ENCODE measurements at regions not wholly inside any gene's neighbourhood (a gene's known extent, or its start where the extent isn't known, plus 50 kb on each side); places are given as distances from the start of the nearest gene placed in this dataset.

- no peak for TF ChIP-seq POLR2A (IDR thresholded peaks at IDR 0.05; ENCODE audit: low read length)
- TF ChIP-seq GATA1 (IDR thresholded peaks at IDR 0.05; ENCODE audit: low read depth, low read length): no peak
Measured at GRCh38 chr21:15255763-15256162, 191.0 kb upstream of the NRIP1 start.

Measured in erythroblast (primary cell).